Natural killer cell (primary cell): ENCODE measurements at regions not wholly inside any gene's neighbourhood (a gene's known extent, or its start where the extent isn't known, plus 50 kb on each side); places are given as distances from the start of the nearest gene placed in this dataset.
"Not testable (repeated sequence)": the region's sequence is repeated elsewhere in the genome, so short reads cannot be mapped to it uniquely, and the experiment has no call there.

ENCODE experiments used
- ATAC-seq, 3 donors: fragments of 150-1000 bp in 2 of 3; fragments of 200-7000 bp in 1 of 3; cut with Tn5 transposase; 1 replicate in 1 of 3; 2 replicates in 2 of 3; pipeline ENCODE4 v1.10.0; 2021; ENCODE audit warnings: mild to moderate bottlenecking in 2 of 3, moderate library complexity in 2 of 3
- DNase-seq, 2 donors: peaks; one replicate each; pipeline versions ENCODE4 v3.0.0 to v3.0.0-alpha.2; 2013 to 2021; ENCODE audit warnings: mixed read lengths in 1 of 2
- H3K27ac ChIP-seq: one replicate; pipeline ENCODE4 v1.5.1; 2013; ENCODE audit warnings: mild to moderate bottlenecking, low read length
- H3K27me3 ChIP-seq: one replicate; pipeline ENCODE4 v1.6.1; 2013; ENCODE audit warnings: low read length; ENCODE audit not compliant: control insufficient read depth, insufficient read depth
- H3K36me3 ChIP-seq: one replicate; pipeline ENCODE4 v1.6.1; 2013; ENCODE audit warnings: low read length; ENCODE audit not compliant: control insufficient read depth, insufficient read depth
- H3K4me1 ChIP-seq: one replicate; pipeline ENCODE4 v1.6.1; 2013; ENCODE audit warnings: low read length; ENCODE audit not compliant: control insufficient read depth, insufficient read depth
- H3K4me3 ChIP-seq: one replicate; pipeline ENCODE4 v1.5.1; 2013; ENCODE audit warnings: low read length
- H3K9me3 ChIP-seq: one replicate; pipeline ENCODE4 v1.6.1; 2013; ENCODE audit warnings: low read length; ENCODE audit not compliant: control insufficient read depth, insufficient read depth
- H3K27ac Mint-ChIP-seq, 2 donors: one replicate each; pipeline ENCODE4 v1.8.0; 2022; ENCODE audit warnings: mild to moderate bottlenecking in 2 of 2, mixed read lengths in 2 of 2, moderate library complexity in 1 of 2
- H3K27me3 Mint-ChIP-seq, 2 donors: one replicate each; pipeline ENCODE4 v1.8.0; 2022; ENCODE audit warnings: low read depth in 2 of 2, mixed read lengths in 2 of 2
- H3K36me3 Mint-ChIP-seq: one replicate; pipeline ENCODE4 v1.8.0; 2022; ENCODE audit warnings: mixed read lengths
- H3K4me1 Mint-ChIP-seq, 2 donors: one replicate each; pipeline ENCODE4 v1.8.0; 2022; ENCODE audit warnings: mixed read lengths in 2 of 2
- H3K4me3 Mint-ChIP-seq: one replicate; pipeline ENCODE4 v1.8.0; 2022; ENCODE audit warnings: mild to moderate bottlenecking, moderate library complexity, mixed read lengths
- H3K9me3 Mint-ChIP-seq, 2 donors: one replicate each; pipeline ENCODE4 v1.8.0; 2022; ENCODE audit warnings: mixed read lengths in 2 of 2
- CTCF ChIP-seq: fragments of 200-600 bp; IDR thresholded peaks from one replicate; pipeline ENCODE4 v1.8.0; 2022; ENCODE audit warnings: antibody characterized with exemption
- WGBS: methylation state at CpG from one replicate; pipeline ENCODE4 v1.1.7; 2013; ENCODE audit warnings: missing lambda C conversion rate; ENCODE audit not compliant: insufficient coverage; 5-methylcytosine and 5-hydroxymethylcytosine counted together
- intact Hi-C: fragments of 100-400 bp; cut with micrococcal nuclease; formaldehyde crosslinking; loops from one replicate; pipeline ENCODE4 v1.14.2; 2022

- Mint-ChIP-seq H3K27me3 (peaks cover 0 to 11% of the 10 kb centered on the region in 2 donors), H3K9me3 (no peaks in the 10 kb centered on the region), H3K27ac (no peak overlapping the region), H3K36me3 (no peaks in the 10 kb centered on the region), H3K4me3 (no peak overlapping the region), H3K4me1 (peaks cover 5 to 13% of the 10 kb centered on the region in 2 donors)
- Histone ChIP-seq H3K4me1 (peaks cover 8% of the 10 kb centered on the region), H3K27ac (no peak overlapping the region), H3K9me3 (no peaks in the 10 kb centered on the region), H3K36me3 (no peaks in the 10 kb centered on the region), H3K27me3 (no peaks in the 10 kb centered on the region), H3K4me3 (no peak overlapping the region)
- no peak for TF ChIP-seq CTCF
- DNase-seq (no peak), ATAC-seq (no peak)
- intact Hi-C loops = no loop called here
These were observed 111.5 kb downstream of the GNL3L start for GRCh38 chrX:54641530-54641929.

- intact Hi-C loops = not testable (repeated sequence)
These were observed 117.6 kb downstream of the GNL3L start for GRCh38 chrX:54647607-54648006.

GRCh38 chrX:54659547-54659946 lies 129.5 kb downstream of the GNL3L start:
- ATAC-seq (no peak), DNase-seq (no peak)
- H3K36me3 Mint-ChIP-seq = peaks cover 6% of the 10 kb centered on the region
- no peak for TF ChIP-seq CTCF
- no CpG with 5 or more reads among the region's 2 CpGs for WGBS
- H3K27ac Mint-ChIP-seq = no peak overlapping the region
- no peak overlapping the region for H3K4me3 Mint-ChIP-seq
- Histone ChIP-seq H3K4me1 (no peaks in the 10 kb centered on the region), H3K36me3 (no peaks in the 10 kb centered on the region), H3K4me3 (no peak overlapping the region), H3K27me3 (no peaks in the 10 kb centered on the region), H3K9me3 (no peaks in the 10 kb centered on the region), H3K27ac (no peak overlapping the region)
- peaks cover 4 to 8% of the 10 kb centered on the region in 2 donors for H3K9me3 Mint-ChIP-seq
- intact Hi-C loops = no loop called here
- peaks cover 3 to 12% of the 10 kb centered on the region in 2 donors for H3K27me3 Mint-ChIP-seq
- H3K4me1 Mint-ChIP-seq = no peaks in the 10 kb centered on the region

More at GRCh38 chrX:54647607-54648006, 117.6 kb downstream of the GNL3L start:
- H3K4me1 ChIP-seq, H3K4me3 ChIP-seq, H3K4me1 Mint-ChIP-seq, H3K9me3 Mint-ChIP-seq, H3K27ac Mint-ChIP-seq, H3K4me3 Mint-ChIP-seq, H3K27ac ChIP-seq, H3K36me3 Mint-ChIP-seq, DNase-seq, H3K9me3 ChIP-seq, H3K27me3 ChIP-seq, ATAC-seq, H3K36me3 ChIP-seq: not testable (repeated sequence)
- WGBS = no CpG with 5 or more reads among the region's 4 CpGs
- peaks cover 11 to 39% of the 10 kb centered on the region in 2 donors for H3K27me3 Mint-ChIP-seq

- H3K27ac Mint-ChIP-seq = no peak overlapping the region
- H3K36me3 Mint-ChIP-seq = peaks cover 16% of the 10 kb centered on the region
- ATAC-seq = no peak
These were observed 122.3 kb downstream of the ITIH6 start for GRCh38 chrX:54675762-54676161.

More at GRCh38 chrX:54675762-54676161, 122.3 kb downstream of the ITIH6 start:
- H3K36me3 ChIP-seq = no peaks in the 10 kb centered on the region
- peaks cover 13 to 33% of the 10 kb centered on the region in 2 donors for H3K27me3 Mint-ChIP-seq
- H3K4me3 ChIP-seq = no peak overlapping the region
- DNase-seq = no peak
- no peak overlapping the region for H3K4me3 Mint-ChIP-seq
- peaks cover 5 to 13% of the 10 kb centered on the region in 2 donors for H3K9me3 Mint-ChIP-seq
- WGBS = 80% methylated on average over 1 of the region's 1 CpG
- no peak overlapping the region for H3K27ac ChIP-seq
- intact Hi-C loops = no loop called here
- no peaks in the 10 kb centered on the region for H3K4me1 ChIP-seq
- H3K9me3 ChIP-seq = no peaks in the 10 kb centered on the region
- H3K27me3 ChIP-seq = no peaks in the 10 kb centered on the region
- TF ChIP-seq CTCF = no peak
- no peaks in the 10 kb centered on the region for H3K4me1 Mint-ChIP-seq
